Suprapubic skin (tissue), 3 donors: ENCODE measurements at regions not wholly inside any gene's neighbourhood (a gene's known extent, or its start where the extent isn't known, plus 50 kb on each side); places are given as distances from the start of the nearest gene placed in this dataset.

ENCODE experiments used
- CTCF ChIP-seq, 2 donors: fragments of 200-600 bp in 1 of 2; fragments of 450-650 bp in 1 of 2; sonication (generic) in 1 of 2; IDR thresholded peaks; one replicate each; pipeline ENCODE4 v1.5.1; 2016 to 2019; ENCODE audit warnings: antibody characterized with exemption in 2 of 2, mild to moderate bottlenecking in 1 of 2, moderate library complexity in 1 of 2
- POLR2AphosphoS5 ChIP-seq, 3 donors: sonication (generic); formaldehyde crosslinking; IDR thresholded peaks; one replicate each; pipeline ENCODE4 v1.6.1; 2017; ENCODE audit warnings: antibody characterized with exemption in 3 of 3

- no peak for TF ChIP-seq CTCF (IDR thresholded peaks at IDR 0.05)
- TF ChIP-seq POLR2AphosphoS5 (IDR thresholded peaks at IDR 0.05), result no peak
Observed at GRCh38 chr1:228985661-228986060, 250.4 kb downstream of the RHOU start.
